Right cardiac atrium (tissue), 5 donors: ENCODE measurements at regions not wholly inside any gene's neighbourhood (a gene's known extent, or its start where the extent isn't known, plus 50 kb on each side); places are given as distances from the start of the nearest gene placed in this dataset.

Source experiments
- ATAC-seq, 2 donors: fragments of 200-7000 bp; cut with Tn5 transposase; one replicate each; pipeline versions ENCODE4 v1.8.0 to v1.9.1; 2020; ENCODE audit warnings: moderate library complexity in 2 of 2, mild to moderate bottlenecking in 1 of 2
- DNase-seq, 3 donors: peaks; one replicate each; pipeline ENCODE4 v3.0.0-alpha.2; 2020
- H3K27ac ChIP-seq: one replicate; pipeline ENCODE4 v1.5.1; 2013; ENCODE audit warnings: mild to moderate bottlenecking, low read length, control low read depth, moderate library complexity
- H3K27me3 ChIP-seq: one replicate; pipeline ENCODE4 v1.6.1; 2013; ENCODE audit not compliant: control insufficient read depth, insufficient read depth
- H3K4me1 ChIP-seq: one replicate; pipeline ENCODE4 v1.6.1; 2013; ENCODE audit warnings: low read length; ENCODE audit not compliant: control insufficient read depth, insufficient read depth
- H3K4me3 ChIP-seq: one replicate; pipeline ENCODE4 v1.5.1; 2013; ENCODE audit warnings: low read length, control low read depth
- H3K9me3 ChIP-seq: one replicate; pipeline ENCODE4 v1.6.1; 2013; ENCODE audit warnings: low read length; ENCODE audit not compliant: control insufficient read depth
- WGBS: extraction: QIAGEN DNeasy Blood & Tissue Kit; methylation state at CpG from one replicate; pipeline ENCODE4 v1.1.7; 2013; 5-methylcytosine and 5-hydroxymethylcytosine counted together
- intact Hi-C, 4 donors: fragments of 100-400 bp; cut with DNase I; formaldehyde crosslinking; loops; one replicate each; pipeline versions ENCODE4 v1.11.0 to v1.14.0; 2022 to 2023
- donor health status: healthy with polysubstance abuse.
- donor health status: DM: no; HTN: yes; CAD: no.
- donor health status: DM: no; HTN: no; CAD: no.
- donor health status: DM: no; HTN: yes; CAD: no; lungs with severe emphysema.
- donor health status: DM: yes; HTN: yes; CAD: no.

GRCh38 chr17:73972901-73973300 is 230.6 kb upstream of the RPL38 start:
- Histone ChIP-seq H3K27ac (no peak overlapping the region), H3K4me1 (no peaks in the 10 kb centered on the region), H3K27me3 (no peaks in the 10 kb centered on the region), H3K9me3 (no peaks in the 10 kb centered on the region), H3K4me3 (no peak overlapping the region)
- ATAC-seq (no peak), DNase-seq (peak in 1 of 3 donors; percentile 24)
- 82% methylated on average over 6 of the region's 6 CpGs for WGBS
- intact Hi-C loops: no loop called here

- no peaks in the 10 kb centered on the region for H3K4me1 ChIP-seq
- no peak overlapping the region for H3K27ac ChIP-seq
- DNase-seq (peak in 1 of 3 donors; percentile 33), ATAC-seq (peak in 1 of 2 donors; percentile 31)
- H3K27me3 ChIP-seq: no peaks in the 10 kb centered on the region
- intact Hi-C loops: no loop called here
- H3K9me3 ChIP-seq: no peaks in the 10 kb centered on the region
- no peak overlapping the region for H3K4me3 ChIP-seq
- 60% methylated on average over 16 of the region's 16 CpGs for WGBS
Observed at GRCh38 chr17:73973586-73974409, 229.7 kb upstream of the RPL38 start.

DNA sequence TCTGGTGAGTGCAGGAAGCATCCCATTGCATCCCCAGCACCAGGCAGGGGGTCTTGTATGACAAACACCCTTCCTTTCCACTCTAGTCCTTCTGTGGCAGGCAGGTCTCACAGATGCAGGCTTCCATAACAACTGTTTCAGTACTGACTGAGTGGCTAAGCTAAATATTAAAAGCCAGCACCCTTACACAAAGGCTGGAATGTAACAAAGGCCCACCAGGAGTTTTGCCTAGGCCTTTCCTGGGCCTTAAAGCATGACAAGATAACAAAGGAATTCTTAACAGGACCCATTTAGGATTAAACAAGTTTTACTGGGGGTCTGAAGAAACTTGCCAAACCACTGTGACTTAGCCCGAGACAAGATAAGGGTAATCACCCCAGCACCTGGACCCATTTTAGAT is 228.9 kb upstream of the RPL38 start:
- intact Hi-C loops: no loop called here
- 93% methylated on average over 1 of the region's 1 CpG for WGBS
- no peak overlapping the region for H3K4me3 ChIP-seq
- no peak overlapping the region for H3K27ac ChIP-seq
- no peak for DNase-seq
- ATAC-seq: no peak
- no peaks in the 10 kb centered on the region for H3K9me3 ChIP-seq
- H3K4me1 ChIP-seq: no peaks in the 10 kb centered on the region
- no peaks in the 10 kb centered on the region for H3K27me3 ChIP-seq

DNA sequence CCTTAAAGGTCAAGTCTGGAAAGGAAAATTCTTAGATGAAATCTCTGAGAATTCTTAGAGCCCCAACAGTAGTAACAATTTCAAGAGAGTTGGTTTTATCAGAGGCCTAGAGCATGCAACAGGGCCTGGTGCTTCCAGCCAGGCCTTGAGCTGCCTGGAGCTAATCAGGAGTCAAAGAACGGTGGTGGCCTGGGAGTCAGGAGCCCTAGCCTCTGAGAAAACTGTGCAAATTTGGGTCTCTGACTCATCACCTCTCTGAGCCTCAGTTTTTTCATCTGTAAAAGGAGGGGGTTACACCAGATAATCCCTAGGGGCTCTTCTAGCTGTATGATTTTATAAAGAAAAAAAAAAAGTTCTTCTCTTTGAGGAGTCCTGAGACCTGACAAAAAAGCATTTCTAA is 227.3 kb upstream of the RPL38 start:
- WGBS: 56% methylated on average over 1 of the region's 1 CpG
- H3K4me3 ChIP-seq: no peak overlapping the region
- intact Hi-C loops: no loop called here
- H3K27ac ChIP-seq: no peak overlapping the region
- H3K9me3 ChIP-seq: no peaks in the 10 kb centered on the region
- ATAC-seq: no peak
- H3K4me1 ChIP-seq: no peaks in the 10 kb centered on the region
- no peak for DNase-seq
- H3K27me3 ChIP-seq: no peaks in the 10 kb centered on the region

DNA sequence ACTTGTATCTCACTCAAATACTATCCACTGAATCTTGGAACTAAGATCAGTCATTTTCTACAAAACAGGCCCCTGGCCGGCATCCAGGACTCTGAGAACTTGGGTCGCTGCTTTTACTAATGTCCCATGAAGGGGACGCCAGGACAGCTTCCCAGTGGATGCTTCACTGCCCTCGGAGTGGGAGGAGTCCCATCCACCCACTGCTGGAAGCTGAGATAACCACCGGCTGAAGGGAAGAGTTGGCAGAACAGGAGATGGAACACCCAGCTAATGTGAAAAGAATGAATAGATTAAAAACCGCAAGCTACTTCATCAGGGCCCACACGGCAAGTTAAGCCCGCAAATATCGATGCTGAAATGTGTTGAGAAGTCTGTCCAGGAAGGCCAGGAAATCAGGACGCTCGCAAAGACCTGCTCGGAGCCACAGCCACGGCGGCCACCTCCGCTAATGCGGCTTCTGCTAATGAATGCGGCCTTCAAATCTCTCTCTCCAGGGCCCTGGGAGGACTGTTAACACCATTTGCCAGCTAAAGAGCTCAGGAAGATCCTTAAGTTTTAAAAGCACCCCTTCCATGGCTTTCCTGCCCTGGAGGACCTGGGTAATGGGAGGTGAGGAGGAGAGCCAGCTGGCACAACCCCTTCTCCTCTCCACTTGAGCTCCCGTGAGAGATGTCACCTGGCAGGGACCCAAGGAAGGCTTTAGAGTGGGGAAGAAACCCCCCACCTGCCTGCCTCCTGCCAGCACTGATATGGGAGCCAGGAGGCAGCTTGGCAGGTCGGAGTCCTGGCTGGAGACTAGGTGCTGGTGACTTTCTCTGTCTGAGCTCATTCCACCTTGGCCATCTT is 226.6 kb upstream of the RPL38 start:
- intact Hi-C loops: no loop called here
- H3K9me3 ChIP-seq: no peaks in the 10 kb centered on the region
- 51% methylated on average over 19 of the region's 19 CpGs for WGBS
- no peak overlapping the region for H3K4me3 ChIP-seq
- no peaks in the 10 kb centered on the region for H3K4me1 ChIP-seq
- no peak overlapping the region for H3K27ac ChIP-seq
- ATAC-seq: peak; percentile 44 to 45
- peak in 2 of 3 donors; percentile 28 to 56 for DNase-seq
- H3K27me3 ChIP-seq: no peaks in the 10 kb centered on the region

DNA sequence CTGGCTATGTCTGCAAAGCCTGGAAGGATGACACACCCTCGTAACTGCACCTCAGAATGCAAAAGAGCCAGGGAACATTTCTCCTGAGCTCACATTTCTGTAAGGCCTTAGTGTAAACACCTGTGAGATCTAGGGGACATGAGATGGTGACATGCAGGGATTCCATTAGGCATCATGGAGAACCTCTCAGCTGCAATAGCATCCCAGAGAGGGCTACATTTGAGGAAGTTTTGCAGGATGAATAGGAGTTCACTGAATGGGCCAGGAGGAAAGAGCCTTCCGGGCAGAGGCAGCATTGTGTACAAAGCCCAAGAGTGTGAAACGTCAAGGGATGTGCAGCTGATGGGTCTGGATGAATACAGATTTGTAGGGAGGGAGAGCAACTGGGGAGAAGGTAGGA is 223.0 kb upstream of the RPL38 start:
- no peaks in the 10 kb centered on the region for H3K27me3 ChIP-seq
- intact Hi-C loops: no loop called here
- no peak overlapping the region for H3K4me3 ChIP-seq
- ATAC-seq: no peak
- H3K27ac ChIP-seq: no peak overlapping the region
- H3K9me3 ChIP-seq: no peaks in the 10 kb centered on the region
- DNase-seq: no peak
- WGBS: 77% methylated on average over 3 of the region's 3 CpGs
- no peaks in the 10 kb centered on the region for H3K4me1 ChIP-seq

DNA sequence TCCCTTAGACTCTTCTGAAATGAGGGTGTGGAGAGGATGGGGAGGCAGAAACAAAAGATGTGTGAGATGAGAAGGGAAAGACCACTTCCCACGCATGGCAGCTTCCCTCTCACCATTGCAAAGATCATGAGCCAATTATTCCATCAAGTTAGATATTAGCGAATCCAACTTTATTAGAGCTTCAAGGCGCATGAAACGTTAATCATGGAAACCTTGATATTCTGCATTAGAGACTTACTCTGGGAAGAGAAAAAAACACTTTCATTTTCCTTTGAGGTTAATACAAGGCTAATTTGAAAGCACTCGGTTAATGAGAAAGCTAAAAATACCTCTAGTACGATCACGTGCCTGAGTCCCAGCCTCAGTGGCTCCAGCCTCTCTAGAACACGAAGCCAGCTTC is 220.6 kb upstream of the RPL38 start:
- ATAC-seq (no peak), DNase-seq (no peak)
- WGBS: 60% methylated on average over 8 of the region's 8 CpGs
- intact Hi-C loops: no loop called here
- H3K27ac ChIP-seq: no peak overlapping the region
- no peaks in the 10 kb centered on the region for H3K4me1 ChIP-seq
- H3K9me3 ChIP-seq: no peaks in the 10 kb centered on the region
- H3K27me3 ChIP-seq: no peaks in the 10 kb centered on the region
- no peak overlapping the region for H3K4me3 ChIP-seq

DNA sequence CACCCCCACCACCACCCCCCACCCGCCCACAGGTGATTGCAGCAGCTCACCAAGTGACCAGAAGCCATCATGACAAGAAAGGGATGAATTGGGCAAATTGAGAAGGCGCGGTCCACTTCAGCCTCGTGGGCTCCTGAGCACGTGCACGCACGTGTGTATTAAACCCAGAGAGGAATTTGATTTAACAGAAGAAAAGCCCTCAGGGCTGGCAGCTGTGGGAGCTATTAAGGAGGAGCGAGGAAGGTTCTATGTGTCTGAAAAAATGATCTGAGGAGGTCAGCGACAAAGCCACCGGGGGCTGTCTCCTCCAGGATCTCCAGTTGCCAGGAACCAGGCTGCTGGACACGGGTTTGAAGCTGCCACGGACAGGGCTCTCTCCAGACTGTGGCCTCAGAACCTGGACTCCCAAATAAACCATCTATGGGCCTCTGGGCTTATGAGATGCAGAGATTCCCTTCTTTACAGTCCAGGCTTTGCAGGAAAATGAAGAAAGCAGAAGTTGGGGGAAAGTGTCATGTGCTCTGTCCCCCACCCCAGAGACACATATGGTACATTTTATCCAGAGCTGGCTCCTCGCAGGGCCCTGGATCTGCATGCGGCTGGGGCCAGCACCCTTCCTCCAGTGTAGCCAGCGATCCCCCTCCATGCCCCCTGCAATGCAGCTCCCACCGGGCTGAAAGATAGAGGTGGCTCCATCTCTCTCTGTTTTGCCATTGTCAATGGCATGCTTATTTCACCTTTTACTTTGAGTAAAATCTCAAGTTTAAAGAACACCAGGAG is 219.7 kb upstream of the RPL38 start:
- Histone ChIP-seq H3K4me3 (no peak overlapping the region), H3K9me3 (no peaks in the 10 kb centered on the region), H3K27ac (no peak overlapping the region), H3K27me3 (no peaks in the 10 kb centered on the region), H3K4me1 (no peaks in the 10 kb centered on the region)
- no peak for DNase-seq
- WGBS: 78% methylated on average over 16 of the region's 16 CpGs
- intact Hi-C loops: no loop called here
- ATAC-seq: no peak

DNA sequence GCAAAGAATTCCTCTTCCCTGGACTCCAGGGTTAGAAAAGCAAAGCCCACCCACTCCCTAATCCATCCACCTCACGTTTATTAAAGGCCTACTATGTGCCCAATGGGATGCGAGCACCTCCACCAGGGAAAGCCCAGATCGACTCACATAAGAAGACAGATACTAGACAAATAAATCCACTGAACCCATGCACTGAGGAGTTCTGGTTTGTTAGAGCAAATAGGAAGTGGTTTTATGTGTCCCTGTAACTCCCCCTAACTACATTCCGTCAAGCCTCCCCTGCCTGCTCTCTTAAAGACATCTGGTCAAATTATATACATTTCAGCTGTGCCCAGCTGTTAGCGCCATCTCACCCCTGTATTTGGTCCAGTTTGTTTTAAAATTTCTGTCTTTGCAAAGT is 218.5 kb upstream of the RPL38 start:
- H3K27me3 ChIP-seq: no peaks in the 10 kb centered on the region
- H3K4me3 ChIP-seq: no peak overlapping the region
- DNase-seq (no peak), ATAC-seq (no peak)
- intact Hi-C loops: no loop called here
- WGBS: 44% methylated on average over 5 of the region's 5 CpGs
- H3K27ac ChIP-seq: no peak overlapping the region
- no peaks in the 10 kb centered on the region for H3K9me3 ChIP-seq
- H3K4me1 ChIP-seq: no peaks in the 10 kb centered on the region

DNA sequence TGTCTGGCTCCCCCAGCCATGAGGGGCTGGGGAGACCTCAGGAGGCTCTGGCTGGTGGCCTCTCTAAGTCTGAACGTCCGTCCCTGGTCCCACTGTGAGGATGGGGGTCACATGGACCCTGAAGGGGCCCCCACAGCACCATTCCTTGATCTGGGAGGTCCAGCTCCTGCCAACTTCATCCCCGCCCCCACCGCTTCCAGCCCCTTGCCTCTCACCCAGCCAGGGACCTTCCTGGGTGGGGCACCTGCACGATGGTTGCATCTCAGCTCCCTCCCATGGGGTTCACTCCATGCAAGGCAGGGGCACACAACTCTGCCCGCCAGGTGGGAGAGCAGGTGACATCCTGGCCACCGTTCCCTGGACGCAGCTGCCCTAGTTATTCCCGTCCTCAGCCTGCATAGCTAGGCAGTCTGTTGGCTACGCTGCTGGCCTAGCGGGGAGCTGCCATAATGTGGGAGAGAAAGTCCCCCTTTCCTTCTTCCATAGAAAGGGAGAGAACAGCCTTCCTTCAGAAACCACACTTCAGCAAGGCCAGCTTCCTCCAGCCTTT is 217.9 kb upstream of the RPL38 start:
- H3K4me1 ChIP-seq: no peaks in the 10 kb centered on the region
- H3K9me3 ChIP-seq: no peaks in the 10 kb centered on the region
- H3K27me3 ChIP-seq: no peaks in the 10 kb centered on the region
- ATAC-seq (no peak), DNase-seq (no peak)
- no peak overlapping the region for H3K4me3 ChIP-seq
- no peak overlapping the region for H3K27ac ChIP-seq
- WGBS: 81% methylated on average over 11 of the region's 11 CpGs
- intact Hi-C loops: no loop called here
